SJSA1 (cell line): ENCODE measurements at regions not wholly inside any gene's neighbourhood (a gene's known extent, or its start where the extent isn't known, plus 50 kb on each side); places are given as distances from the start of the nearest gene placed in this dataset.
"Not testable (repeated sequence)": the region's sequence is repeated elsewhere in the genome, so short reads cannot be mapped to it uniquely, and the experiment has no call there.

ENCODE experiments used
- DNase-seq, 2 experiments: peaks; one replicate each; pipeline ENCODE4 v3.0.0-alpha.2; 2015 to 2020; ENCODE audit warnings: low spot score in 2 of 2, low read depth in 1 of 2
- H3K27ac ChIP-seq: fragments of 250-450 bp; sonication (Bioruptor Pico); 2 replicates; pipeline ENCODE4 v1.5.1; 2020; ENCODE audit warnings: mild to moderate bottlenecking, moderate library complexity
- H3K27me3 ChIP-seq: fragments of 250-450 bp; sonication (Bioruptor Pico); replicated peaks from 2 replicates; pipeline ENCODE4 v1.5.1; 2020; ENCODE audit warnings: mild to moderate bottlenecking, moderate library complexity
- H3K36me3 ChIP-seq: fragments of 250-450 bp; sonication (Bioruptor Pico); 2 replicates; pipeline ENCODE4 v1.5.1; 2020; ENCODE audit warnings: mild to moderate bottlenecking
- H3K4me1 ChIP-seq: fragments of 250-450 bp; sonication (Bioruptor Pico); replicated peaks from 2 replicates; pipeline ENCODE4 v1.6.1; 2021; ENCODE audit warnings: mild to moderate bottlenecking
- H3K4me3 ChIP-seq: fragments of 250-450 bp; sonication (Bioruptor Pico); 2 replicates; pipeline ENCODE4 v1.5.1; 2020; ENCODE audit warnings: mild to moderate bottlenecking
- H3K9me3 ChIP-seq: fragments of 250-450 bp; sonication (Bioruptor Pico); replicated peaks from 2 replicates; pipeline ENCODE4 v1.5.1; 2020; ENCODE audit warnings: mild to moderate bottlenecking

DNA sequence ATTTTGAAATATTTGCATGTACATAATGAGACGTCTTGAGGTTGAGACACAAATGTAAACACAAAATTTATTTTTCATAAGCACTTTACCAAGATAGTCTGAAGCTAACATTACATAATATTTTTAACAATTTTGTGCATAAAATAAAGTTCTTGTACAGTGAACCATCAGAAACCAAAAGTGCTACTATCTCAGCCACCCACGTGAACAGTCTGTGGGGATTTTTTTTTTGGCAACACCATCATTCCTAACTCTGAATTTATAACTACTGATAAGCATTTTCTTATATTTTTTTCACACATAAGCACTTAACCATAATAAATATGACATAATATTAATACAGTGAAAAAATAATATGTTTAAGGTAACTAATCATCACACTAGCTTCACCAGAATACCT, 62.9 kb upstream of the RUBCNL start:
- not testable (repeated sequence) for H3K4me3 ChIP-seq, H3K27me3 ChIP-seq, DNase-seq, H3K27ac ChIP-seq, H3K9me3 ChIP-seq, H3K36me3 ChIP-seq, H3K4me1 ChIP-seq

DNA sequence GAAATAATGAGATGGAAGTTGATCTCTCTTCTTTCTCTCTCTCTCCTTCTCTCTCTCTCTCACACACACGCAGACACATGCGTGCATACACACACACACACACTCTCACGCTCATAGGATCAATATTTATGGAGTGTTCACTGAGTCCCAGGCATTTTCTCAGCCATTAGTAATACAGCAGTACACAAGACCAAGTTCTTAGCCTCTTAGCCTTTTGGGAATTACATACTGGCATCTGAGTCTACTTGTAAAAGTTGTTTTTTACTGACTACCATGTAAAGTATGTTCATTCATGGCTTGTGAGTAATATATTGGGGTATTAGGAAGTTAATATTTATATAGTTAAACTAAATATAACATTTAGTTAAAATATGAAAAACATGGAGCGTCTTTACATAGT, 61.1 kb upstream of the RUBCNL start:
- DNase-seq, H3K4me3 ChIP-seq, H3K27me3 ChIP-seq, H3K27ac ChIP-seq, H3K9me3 ChIP-seq, H3K4me1 ChIP-seq, H3K36me3 ChIP-seq: not testable (repeated sequence)

GRCh38 chr13:46437808-46438404, 50.9 kb upstream of the RUBCNL start:
- H3K9me3 ChIP-seq, DNase-seq, H3K4me3 ChIP-seq, H3K27ac ChIP-seq, H3K36me3 ChIP-seq, H3K4me1 ChIP-seq, H3K27me3 ChIP-seq: not testable (repeated sequence)
